HepG2 (cell line): ENCODE measurements at regions not wholly inside any gene's neighbourhood (a gene's known extent, or its start where the extent isn't known, plus 50 kb on each side); places are given as distances from the start of the nearest gene placed in this dataset.

Experiments used
- AFF4 ChIP-seq: sonication (generic); formaldehyde crosslinking; IDR thresholded peaks from 2 replicates; pipeline ENCODE4 v1.4.0; 2020; ENCODE audit warnings: missing genetic modification reagents
- ARID3A ChIP-seq: IDR thresholded peaks from 2 replicates; pipeline ENCODE4 v1.6.1; 2012; ENCODE audit warnings: low read depth, low read length, improper control_type of control experiment
- HNF4A ChIP-seq: sonication (generic); formaldehyde crosslinking; IDR thresholded peaks from 2 replicates; pipeline ENCODE4 v1.4.0; 2020; ENCODE audit warnings: missing genetic modification reagents
- IKZF4 ChIP-seq: sonication (generic); formaldehyde crosslinking; IDR thresholded peaks from 2 replicates; pipeline ENCODE4 v1.5.1; 2020; ENCODE audit warnings: borderline replicate concordance, mild to moderate bottlenecking, low read depth, missing genetic modification reagents; ENCODE audit errors: not compliant biosample characterization
- IRF2 ChIP-seq: IDR thresholded peaks from 2 replicates; pipeline ENCODE4 v1.6.1; 2018; ENCODE audit warnings: missing genetic modification reagents, missing compliant biosample characterization
- NFKBIZ ChIP-seq: IDR thresholded peaks from 2 replicates; pipeline ENCODE4 v1.6.1; 2018; ENCODE audit warnings: missing genetic modification reagents, missing compliant biosample characterization
- NR1H2 ChIP-seq: sonication (generic); formaldehyde crosslinking; IDR thresholded peaks from 2 replicates; pipeline ENCODE4 v1.8.1; 2022; ENCODE audit warnings: low read depth, missing genetic modification reagents, borderline replicate concordance
- SNAPC5 ChIP-seq: sonication (generic); formaldehyde crosslinking; IDR thresholded peaks from 2 replicates; pipeline ENCODE4 v1.8.1; 2023; ENCODE audit warnings: mild to moderate bottlenecking, missing genetic modification reagents, borderline replicate concordance
- SP2 ChIP-seq: sonication (generic); formaldehyde crosslinking; IDR thresholded peaks from 2 replicates; pipeline ENCODE4 v1.5.1; 2020; ENCODE audit warnings: mild to moderate bottlenecking, missing genetic modification reagents
- TFDP1 ChIP-seq: IDR thresholded peaks from 2 replicates; pipeline ENCODE4 v1.6.1; 2016; ENCODE audit warnings: missing compliant biosample characterization, missing genetic modification reagents, borderline replicate concordance
- TIGD3 ChIP-seq: sonication (generic); formaldehyde crosslinking; IDR thresholded peaks from 2 replicates; pipeline ENCODE4 v1.5.1; 2020; ENCODE audit warnings: mild to moderate bottlenecking, missing genetic modification reagents, borderline replicate concordance
- YEATS2 ChIP-seq: sonication (generic); formaldehyde crosslinking; IDR thresholded peaks from 2 replicates; pipeline ENCODE4 v1.4.0; 2020; ENCODE audit warnings: missing genetic modification reagents, borderline replicate concordance
- ZBTB38 ChIP-seq: sonication (generic); formaldehyde crosslinking; IDR thresholded peaks from 2 replicates; pipeline ENCODE4 v1.5.1; 2020; ENCODE audit warnings: mild to moderate bottlenecking, missing genetic modification reagents
- ZNF225 ChIP-seq: sonication (generic); formaldehyde crosslinking; IDR thresholded peaks from 2 replicates; pipeline ENCODE4 v1.4.0; 2020; ENCODE audit warnings: mild to moderate bottlenecking, missing genetic modification reagents
- ZNF616 ChIP-seq: sonication (generic); formaldehyde crosslinking; IDR thresholded peaks from 2 replicates; pipeline ENCODE4 v1.5.0; 2020; ENCODE audit warnings: low read depth, mild to moderate bottlenecking, missing genetic modification reagents
- ZNF772 ChIP-seq: sonication (generic); formaldehyde crosslinking; IDR thresholded peaks from 2 replicates; pipeline ENCODE4 v1.5.0; 2020; ENCODE audit warnings: mild to moderate bottlenecking, missing genetic modification reagents
- TF ChIP-seq, protein P1 (sequence below): IDR thresholded peaks from 2 replicates; pipeline ENCODE4 v1.4.0; 2020; ENCODE audit warnings: mild to moderate bottlenecking, missing genetic modification reagents

DNA sequence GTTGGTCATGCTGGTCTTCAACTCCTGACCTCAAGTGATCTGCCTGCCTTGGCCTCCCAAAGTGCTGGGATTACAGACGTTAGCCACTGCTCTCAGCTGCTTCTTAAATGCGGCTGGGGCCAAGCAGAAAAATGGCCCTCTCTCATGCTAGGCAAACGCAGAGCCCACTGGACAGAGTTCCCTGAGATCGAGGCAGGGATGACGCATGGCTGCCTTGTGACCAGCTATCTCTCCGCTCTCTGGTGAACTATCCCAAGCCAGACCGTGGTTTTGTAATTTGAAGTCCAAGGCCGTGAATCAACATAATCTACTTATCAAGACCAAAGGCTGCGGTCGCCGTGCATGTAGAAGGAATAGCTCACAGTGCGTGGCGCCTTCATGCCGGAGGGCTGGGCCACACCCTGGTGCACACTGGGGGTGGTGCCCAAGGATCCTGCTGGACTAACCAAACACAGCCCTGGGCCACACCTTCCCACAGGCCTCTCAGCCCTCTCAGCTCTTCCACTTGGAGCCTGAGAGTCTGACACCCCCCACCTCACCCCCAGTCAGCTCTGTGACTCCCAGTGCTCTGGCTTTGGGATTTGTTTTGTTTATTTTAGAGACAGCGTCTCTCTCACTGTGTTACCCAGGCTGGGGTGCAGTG lies 88.1 kb upstream of the CUX1 start (continued):
- no peak for TF ChIP-seq IKZF4 (CRISPR knock-in tag)
- TF ChIP-seq HNF4A = peak; percentile 71
- no peak for TF ChIP-seq SP2 (CRISPR knock-in tag)
- TF ChIP-seq ZNF225 (CRISPR knock-in tag) = no peak
- no peak for TF ChIP-seq AFF4 (CRISPR knock-in tag)
- no peak for TF ChIP-seq ZNF772 (CRISPR knock-in tag)
- no peak for TF ChIP-seq TFDP1 (CRISPR knock-in tag)
- TF ChIP-seq TIGD3 (CRISPR knock-in tag) = no peak
- TF ChIP-seq ZNF616 (CRISPR knock-in tag) = no peak
- TF ChIP-seq ARID3A = peak; percentile 42; the same call in 1 of the 2 replicates
- TF ChIP-seq SNAPC5 (CRISPR knock-in tag) = no peak
- TF ChIP-seq ZBTB38 (CRISPR knock-in tag) = peak; percentile 36; the same call in 1 of the 2 replicates
- TF ChIP-seq, protein P1, sequence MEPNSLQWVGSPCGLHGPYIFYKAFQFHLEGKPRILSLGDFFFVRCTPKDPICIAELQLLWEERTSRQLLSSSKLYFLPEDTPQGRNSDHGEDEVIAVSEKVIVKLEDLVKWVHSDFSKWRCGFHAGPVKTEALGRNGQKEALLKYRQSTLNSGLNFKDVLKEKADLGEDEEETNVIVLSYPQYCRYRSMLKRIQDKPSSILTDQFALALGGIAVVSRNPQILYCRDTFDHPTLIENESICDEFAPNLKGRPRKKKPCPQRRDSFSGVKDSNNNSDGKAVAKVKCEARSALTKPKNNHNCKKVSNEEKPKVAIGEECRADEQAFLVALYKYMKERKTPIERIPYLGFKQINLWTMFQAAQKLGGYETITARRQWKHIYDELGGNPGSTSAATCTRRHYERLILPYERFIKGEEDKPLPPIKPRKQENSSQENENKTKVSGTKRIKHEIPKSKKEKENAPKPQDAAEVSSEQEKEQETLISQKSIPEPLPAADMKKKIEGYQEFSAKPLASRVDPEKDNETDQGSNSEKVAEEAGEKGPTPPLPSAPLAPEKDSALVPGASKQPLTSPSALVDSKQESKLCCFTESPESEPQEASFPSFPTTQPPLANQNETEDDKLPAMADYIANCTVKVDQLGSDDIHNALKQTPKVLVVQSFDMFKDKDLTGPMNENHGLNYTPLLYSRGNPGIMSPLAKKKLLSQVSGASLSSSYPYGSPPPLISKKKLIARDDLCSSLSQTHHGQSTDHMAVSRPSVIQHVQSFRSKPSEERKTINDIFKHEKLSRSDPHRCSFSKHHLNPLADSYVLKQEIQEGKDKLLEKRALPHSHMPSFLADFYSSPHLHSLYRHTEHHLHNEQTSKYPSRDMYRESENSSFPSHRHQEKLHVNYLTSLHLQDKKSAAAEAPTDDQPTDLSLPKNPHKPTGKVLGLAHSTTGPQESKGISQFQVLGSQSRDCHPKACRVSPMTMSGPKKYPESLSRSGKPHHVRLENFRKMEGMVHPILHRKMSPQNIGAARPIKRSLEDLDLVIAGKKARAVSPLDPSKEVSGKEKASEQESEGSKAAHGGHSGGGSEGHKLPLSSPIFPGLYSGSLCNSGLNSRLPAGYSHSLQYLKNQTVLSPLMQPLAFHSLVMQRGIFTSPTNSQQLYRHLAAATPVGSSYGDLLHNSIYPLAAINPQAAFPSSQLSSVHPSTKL (CRISPR knock-in tag) = peak; percentile 59
- no peak for TF ChIP-seq NFKBIZ (CRISPR knock-in tag)
- TF ChIP-seq NR1H2 (CRISPR knock-in tag) = no peak
- TF ChIP-seq YEATS2 = no peak
- TF ChIP-seq IRF2 (CRISPR knock-in tag) = no peak
